T-helper 9 cell (primary cell): ENCODE measurements at regions not wholly inside any gene's neighbourhood (a gene's known extent, or its start where the extent isn't known, plus 50 kb on each side); places are given as distances from the start of the nearest gene placed in this dataset.

Experiments
- DNase-seq: peaks from one replicate; pipeline ENCODE4 v3.0.0-alpha.2; 2020

- DNase-seq, result no peak
These were observed 301.3 kb downstream of the FBXW7 start for GRCh38 chr4:152234571-152234970.

DNA sequence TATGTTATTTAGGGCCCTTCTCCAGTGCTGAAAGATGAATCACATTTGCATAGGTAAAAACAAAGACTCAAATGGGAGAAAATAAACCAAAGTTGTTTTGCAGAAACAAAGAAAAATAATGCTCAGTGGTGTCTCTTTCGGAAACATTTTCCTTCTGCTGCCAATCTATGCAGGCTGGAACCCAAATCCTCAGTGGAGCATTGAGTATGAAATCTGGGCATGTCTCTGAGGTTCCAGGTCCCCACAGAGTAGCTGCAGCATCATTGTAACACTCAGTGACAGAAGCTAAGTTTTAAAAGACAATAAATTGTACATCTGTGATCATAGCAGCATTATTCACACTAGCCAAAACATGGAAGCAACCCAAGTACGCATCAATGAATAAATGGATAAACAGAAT lies 303.6 kb downstream of the FBXW7 start:
- DNase-seq, result no peak

DNA sequence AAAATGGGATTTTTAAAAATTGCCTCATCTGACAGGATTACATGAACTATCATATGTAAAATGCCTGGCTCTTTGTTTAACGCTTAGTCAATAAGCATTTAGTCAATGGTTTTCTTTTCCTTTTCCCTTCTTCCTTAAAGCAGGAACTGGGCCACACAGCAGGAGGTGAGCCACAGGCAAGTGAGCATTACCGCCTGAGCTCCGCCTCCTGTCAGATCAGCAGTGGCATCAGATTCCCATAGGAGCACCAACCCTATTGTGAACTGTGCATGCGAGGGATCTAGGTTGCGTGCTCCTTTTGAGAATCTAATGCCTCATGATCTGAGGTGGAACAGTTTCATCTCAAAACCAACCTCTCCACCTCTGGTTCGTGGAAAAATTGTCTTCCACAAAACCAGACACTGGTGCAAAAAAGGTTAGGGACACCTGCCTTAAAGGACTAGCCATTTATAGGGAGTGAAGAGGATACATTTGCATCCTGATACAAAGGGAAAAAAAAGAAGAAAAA lies 306.1 kb downstream of the FBXW7 start:
- DNase-seq, result no peak

GRCh38 chr4:152225680-152226079 lies 310.2 kb downstream of the FBXW7 start:
- no peak for DNase-seq

DNA sequence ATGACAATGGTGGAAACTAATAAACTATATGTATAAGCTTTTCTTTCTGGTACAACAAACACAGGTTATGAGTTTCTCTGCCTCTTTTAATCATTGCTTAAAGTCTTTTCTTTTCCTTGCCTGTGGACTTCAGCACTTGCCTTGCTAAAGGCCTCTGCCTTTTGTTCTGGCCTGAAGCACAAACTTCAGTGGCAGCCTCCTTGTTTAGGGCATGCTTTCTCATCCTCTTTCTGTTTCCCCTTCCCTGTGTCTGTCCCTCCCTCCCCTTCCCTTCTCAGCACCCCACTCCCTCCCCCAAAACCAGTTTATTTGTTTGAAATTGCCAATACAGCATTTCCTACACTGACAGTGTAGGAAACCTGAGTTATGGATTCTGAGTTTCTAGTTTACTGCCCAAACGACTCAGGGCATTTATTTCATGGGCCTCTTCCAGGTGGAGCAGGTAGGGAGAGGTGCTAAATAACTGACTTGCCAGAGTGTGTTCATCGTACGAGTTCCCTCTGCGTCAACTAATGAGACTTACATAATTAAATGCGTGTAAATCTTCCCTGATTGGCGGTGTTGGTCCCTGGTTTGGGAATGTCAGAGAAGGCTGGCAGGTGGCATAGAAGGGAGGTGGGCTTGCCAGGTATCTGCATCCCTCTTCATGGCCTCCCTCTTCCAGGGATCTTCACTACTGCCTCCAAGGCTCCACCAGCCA lies 311.0 kb downstream of the FBXW7 start:
- no peak for DNase-seq

DNA sequence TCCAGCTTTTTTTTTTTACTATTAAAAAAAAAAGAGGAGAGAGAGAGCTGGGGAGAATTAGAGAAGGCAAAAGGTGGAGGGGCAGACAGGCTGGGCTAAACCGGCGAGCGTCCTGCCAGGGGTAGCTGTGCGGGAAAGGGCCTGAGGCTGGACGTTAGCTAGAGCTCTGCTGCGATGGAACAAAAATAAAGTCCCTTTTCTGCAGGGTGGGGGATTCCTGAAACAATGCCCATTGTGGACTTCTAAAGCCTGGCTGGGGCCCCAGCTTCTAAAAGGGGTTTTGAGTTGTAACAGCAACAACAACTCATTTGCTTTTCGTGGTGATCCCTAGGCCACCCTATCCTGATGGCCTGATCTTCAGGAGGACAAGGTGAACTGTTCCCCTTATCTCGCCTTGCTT lies 311.7 kb downstream of the FBXW7 start:
- DNase-seq, result no peak

DNA sequence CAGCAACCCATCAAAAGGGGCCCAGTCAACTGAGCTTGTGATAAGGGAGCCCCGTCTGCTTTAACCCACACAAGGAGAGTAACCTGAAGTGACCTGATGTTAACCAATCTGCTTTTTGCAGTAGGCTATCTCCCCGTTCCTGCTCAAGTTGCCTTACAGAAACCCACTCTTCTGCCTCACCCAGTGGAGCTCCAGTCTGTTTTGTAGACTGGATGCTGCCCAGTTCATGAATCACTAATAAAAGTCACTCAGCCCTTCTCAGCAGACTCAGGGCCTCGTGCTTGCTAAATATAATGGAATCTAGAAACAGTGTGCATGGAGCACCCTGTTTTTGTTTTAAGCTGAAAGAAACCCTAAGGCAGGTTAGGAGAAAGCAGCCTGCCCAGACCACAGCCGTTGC lies 312.3 kb downstream of the FBXW7 start:
- DNase-seq, result no peak

DNA sequence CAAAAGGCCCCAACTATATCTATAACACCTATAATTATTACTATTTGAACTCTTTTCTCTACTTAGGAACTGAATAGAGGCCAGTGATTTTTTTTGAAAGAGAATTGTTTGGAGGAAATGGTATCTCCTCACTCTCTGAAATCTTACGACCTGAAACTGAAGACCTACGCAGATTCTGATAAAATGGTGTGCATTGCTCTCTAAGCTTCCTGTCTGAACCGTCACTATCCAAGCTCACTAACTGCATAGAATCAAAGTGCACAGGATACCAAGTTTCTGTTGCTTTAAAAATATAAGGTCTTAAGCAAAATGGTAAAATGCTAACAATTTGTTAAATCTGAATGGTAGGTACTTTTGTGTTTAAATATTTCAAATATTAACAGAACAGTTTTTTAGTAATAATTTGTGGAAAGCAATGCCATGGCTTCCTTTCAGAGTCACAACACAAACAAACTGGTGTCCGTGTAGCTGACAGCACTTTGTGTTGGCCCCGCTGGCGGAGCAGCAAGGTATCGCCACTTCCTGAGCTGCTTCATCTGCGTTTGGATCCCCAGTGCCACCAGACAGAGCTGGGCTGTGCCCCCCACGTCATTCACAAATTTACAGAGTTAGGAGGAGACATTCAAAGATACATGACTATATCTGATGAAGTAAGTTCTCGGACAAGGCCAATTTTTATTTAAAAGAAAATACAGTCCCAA lies 313.9 kb downstream of the FBXW7 start:
- DNase-seq, result no peak

- DNase-seq, result no peak
These were observed 315.7 kb downstream of the FBXW7 start for GRCh38 chr4:152220201-152220666.

DNA sequence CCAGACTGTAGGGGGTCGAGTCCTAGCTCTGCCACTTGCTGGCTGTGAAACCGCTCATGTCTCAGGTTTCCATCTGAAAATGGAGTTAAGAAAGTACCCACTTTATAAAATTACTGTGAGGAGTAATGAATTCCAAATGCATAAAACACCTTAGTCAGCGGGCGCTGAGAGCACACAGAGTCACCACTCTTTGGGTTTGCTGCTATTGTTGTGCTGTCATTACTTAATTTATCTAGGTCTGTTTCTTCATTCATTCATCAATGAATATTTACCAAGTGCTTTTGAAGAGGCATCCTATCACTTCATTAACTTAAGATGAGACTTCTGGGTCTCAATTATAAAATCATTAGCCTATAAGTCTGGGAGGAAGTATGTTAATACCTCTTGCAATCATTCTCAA lies 317.3 kb downstream of the FBXW7 start:
- DNase-seq, result no peak

GRCh38 chr4:152217896-152218295 lies 318.0 kb downstream of the FBXW7 start:
- DNase-seq, result no peak

DNA sequence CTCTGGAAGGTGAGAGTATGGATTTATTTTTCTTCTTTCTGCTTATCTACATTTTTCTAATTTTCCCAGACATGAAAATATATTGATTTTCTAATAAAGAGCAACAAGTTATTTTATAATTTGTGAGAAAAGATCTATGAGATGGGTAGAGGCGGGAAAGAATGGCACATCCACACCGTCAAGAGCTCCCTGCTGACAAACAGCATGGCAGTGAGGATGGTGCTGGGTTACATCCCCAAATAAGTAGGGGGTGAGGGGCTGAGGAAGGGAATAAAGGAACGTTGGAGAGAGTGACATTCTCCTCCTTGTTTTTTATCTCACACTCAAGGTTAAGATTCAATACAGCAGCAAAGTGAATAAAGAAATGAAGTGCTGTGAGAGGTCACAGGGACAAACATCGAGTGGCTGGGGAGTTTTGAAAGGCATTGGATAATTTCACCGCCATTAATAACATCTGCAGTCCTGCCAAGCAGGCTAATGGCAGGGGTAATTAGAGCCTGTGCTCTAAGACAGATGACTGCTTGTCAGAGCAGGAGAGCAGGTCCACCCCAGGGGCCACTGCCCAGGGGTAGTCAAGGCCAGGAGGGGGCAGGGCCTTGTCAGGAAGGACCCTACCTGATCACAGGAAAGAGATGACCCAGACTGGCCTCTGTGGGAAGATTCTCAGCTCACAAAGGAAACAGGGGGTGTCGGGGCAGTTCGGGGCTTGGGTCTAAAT lies 323.8 kb downstream of the FBXW7 start:
- no peak for DNase-seq

DNA sequence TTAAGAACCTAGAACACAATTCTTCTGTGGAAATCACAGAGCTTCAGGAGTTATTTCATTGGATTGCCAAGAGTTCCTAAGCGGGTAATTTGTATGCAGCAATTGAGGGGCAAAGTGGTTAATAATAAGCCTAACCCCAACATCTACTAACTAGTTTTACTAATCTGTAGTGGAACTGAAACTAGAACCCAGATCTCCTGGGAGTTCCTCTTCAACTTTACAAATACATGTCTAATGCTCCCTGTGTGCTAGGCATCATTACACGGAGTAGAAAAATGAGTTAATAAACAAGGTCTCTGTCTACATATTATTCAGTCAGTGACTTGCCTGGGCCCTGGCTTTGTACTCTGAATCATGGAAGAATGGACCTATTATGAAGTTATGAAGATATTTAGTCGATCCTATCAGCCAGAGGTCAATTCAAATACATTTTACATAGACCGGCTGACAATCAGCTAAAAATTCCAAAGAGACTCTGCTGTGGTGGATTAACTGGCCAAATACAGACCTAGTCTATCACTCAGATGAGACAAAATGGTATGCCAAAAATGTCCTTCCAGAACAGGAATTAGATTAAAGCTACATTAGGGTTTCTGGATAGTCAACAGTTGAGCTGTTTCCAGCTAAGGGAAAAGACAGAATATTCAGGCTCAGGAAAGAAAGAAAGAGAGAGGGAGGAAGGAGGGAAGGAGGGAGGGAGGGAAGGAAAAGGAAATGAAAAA lies 326.0 kb downstream of the FBXW7 start:
- DNase-seq, result no peak

DNA sequence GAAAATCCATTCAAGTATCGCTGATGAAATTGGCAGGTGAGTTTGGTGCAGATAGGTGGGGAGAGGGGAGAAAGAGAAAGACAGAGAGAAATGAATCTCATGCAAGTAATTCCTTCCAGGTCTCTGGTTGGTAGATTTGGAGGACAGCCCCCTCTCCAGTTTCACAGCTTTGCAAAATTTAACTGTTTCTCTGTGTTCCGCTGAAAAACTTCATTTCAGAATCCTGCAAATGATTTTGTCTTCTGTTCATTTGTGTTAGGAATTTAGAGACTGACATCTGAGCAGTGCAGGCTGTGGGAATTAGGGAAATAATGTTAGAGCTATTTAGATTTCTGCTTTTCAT lies 328.5 kb downstream of the FBXW7 start:
- no peak for DNase-seq

DNA sequence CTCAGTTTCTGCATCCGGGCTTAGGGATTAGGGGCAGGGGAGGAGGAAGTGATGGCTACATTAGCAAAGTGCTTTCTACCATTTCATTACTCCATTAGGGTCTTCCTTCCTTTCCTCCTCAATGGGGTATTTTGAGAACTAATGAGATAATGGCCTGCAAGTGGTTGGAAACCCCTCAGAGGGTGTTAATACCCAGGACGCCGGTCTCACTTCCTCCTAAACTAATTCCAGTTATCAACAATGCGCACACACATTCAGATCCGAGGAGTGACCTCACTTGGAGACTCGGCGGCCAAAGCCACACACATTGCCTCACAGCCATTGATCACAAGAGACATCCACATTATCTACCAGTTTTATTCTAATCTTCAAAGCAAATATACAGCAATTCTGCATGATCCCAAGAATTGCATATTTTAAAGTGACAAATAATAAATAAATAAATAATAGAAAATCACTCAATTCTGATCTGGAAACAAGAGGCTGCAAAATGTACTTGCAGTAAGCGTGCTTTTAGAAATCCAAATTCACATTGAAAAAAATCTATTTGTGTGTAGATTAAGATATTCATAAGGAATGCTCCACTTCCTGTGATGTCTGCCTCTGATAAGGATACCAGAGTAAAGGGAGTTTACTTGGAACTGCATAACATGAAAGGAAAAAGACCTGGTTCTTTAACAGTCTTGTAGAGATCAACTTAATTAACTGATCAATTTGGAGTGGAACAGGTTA lies 329.1 kb downstream of the FBXW7 start:
- DNase-seq, result no peak

DNA sequence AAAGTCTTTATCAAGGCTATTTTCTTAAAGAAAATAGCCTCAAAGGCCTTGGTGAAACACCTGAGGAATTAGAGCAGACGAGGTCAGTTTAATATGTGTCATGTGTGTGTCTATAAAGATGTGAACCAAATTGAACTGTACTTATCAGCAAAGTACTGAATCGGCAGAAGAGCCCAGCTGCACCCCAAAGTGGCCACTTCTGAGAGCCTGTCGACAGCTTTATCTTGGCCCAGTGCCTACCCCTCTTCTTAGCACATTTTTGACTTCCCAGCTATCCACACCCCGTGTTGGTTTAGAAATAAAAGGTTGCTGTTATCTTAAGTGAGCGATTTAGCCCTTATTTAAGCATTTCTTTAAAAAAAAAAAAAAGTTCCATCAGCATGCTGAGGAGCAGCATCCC lies 329.7 kb downstream of the FBXW7 start:
- DNase-seq, result no peak

GRCh38 chr4:152202415-152202814 lies 333.5 kb downstream of the FBXW7 start:
- no peak for DNase-seq

- no peak for DNase-seq
These were observed 335.2 kb downstream of the FBXW7 start for GRCh38 chr4:152200511-152201333.

GRCh38 chr4:152197211-152197610 lies 338.7 kb downstream of the FBXW7 start:
- no peak for DNase-seq

GRCh38 chr4:152195888-152196287 lies 340.0 kb downstream of the FBXW7 start:
- DNase-seq, result no peak

DNA sequence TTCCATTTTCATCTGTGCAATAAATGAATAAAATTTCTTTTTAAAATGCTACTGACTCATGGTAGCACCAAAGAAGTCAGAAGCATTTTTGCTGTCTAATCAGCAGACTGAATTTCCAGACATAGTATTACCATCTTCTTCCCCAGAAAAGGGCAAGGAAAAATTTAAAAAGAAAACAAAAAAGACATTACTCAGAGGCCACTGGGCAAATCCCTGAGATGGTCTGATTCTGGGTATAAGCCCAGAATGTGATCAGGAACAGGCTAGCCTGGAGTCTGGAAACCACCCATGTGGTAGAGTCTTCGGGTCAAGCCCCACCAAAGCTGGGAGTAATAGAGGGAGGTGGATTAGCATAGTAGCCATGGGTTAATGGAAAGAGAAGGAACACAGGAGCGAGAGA lies 342.8 kb downstream of the FBXW7 start:
- no peak for DNase-seq

DNA sequence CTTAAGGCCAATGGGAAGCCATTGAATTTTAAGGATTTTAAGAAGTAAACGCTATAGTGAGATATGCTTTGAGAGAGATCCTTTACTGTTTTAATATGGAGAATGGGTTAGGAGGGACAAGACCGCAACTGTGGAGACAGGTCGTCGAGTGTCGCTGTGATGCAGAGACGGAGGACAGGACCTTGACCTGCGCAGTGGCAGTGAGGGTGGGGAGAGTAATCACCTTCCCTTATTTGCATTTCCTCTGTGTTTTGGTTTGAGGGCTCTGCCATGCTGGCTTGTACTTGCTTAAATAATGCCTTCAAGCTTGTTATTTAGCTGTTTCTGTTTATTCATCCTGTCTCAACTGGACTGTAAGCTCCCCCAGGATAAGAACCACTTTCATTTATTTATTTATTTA lies 345.0 kb downstream of the FBXW7 start:
- no peak for DNase-seq
